Heart right ventricle (tissue), 16 donors: ENCODE measurements at regions not wholly inside any gene's neighbourhood (a gene's known extent, or its start where the extent isn't known, plus 50 kb on each side); places are given as distances from the start of the nearest gene placed in this dataset.

ENCODE experiments used
- ATAC-seq, 8 donors: fragments of 200-7000 bp; cut with Tn5 transposase; one replicate each; pipeline ENCODE4 v1.9.1; 2020; ENCODE audit warnings: mild to moderate bottlenecking in 8 of 8, moderate library complexity in 8 of 8, moderate number of reproducible peaks in 1 of 8
- DNase-seq, 2 donors: peaks; one replicate each; pipeline ENCODE4 v3.0.0-alpha.2; 2020
- H3K27ac ChIP-seq, 10 donors: fragments of 200-600 bp; sonication (generic) in 2 of 10; one replicate each; pipeline versions ENCODE4 v1.5.0 to v1.8.0; 2020 to 2022; ENCODE audit warnings: mild to moderate bottlenecking in 3 of 10
- H3K27me3 ChIP-seq, 7 donors: fragments of 200-600 bp; one replicate each; pipeline ENCODE4 v1.8.0; 2021 to 2022; ENCODE audit warnings: mild to moderate bottlenecking in 2 of 7
- H3K36me3 ChIP-seq, 9 donors: fragments of 200-600 bp; sonication (generic) in 1 of 9; one replicate each; pipeline versions ENCODE4 v1.5.0 to v1.8.0; 2020 to 2022; ENCODE audit warnings: mild to moderate bottlenecking in 2 of 9
- H3K4me1 ChIP-seq, 9 donors: fragments of 200-600 bp; sonication (generic) in 1 of 9; one replicate each; pipeline versions ENCODE4 v1.5.0 to v1.8.0; 2020 to 2022; ENCODE audit warnings: mild to moderate bottlenecking in 4 of 9
- H3K4me3 ChIP-seq, 10 donors: fragments of 200-600 bp; sonication (generic) in 2 of 10; one replicate each; pipeline versions ENCODE4 v1.5.0 to v1.8.0; 2020 to 2022; ENCODE audit warnings: mild to moderate bottlenecking in 7 of 10, moderate library complexity in 2 of 10
- H3K9me3 ChIP-seq, 11 donors: fragments of 200-600 bp in 10 of 11; sonication (generic) in 2 of 11; one replicate each; pipeline versions ENCODE4 v1.5.0 to v1.8.0; 2013 to 2022; ENCODE audit warnings: mild to moderate bottlenecking in 2 of 11, control low read depth in 1 of 11, moderate library complexity in 1 of 11
- WGBS, 2 donors: extraction: QIAGEN DNeasy Blood & Tissue Kit; methylation state at CpG; one replicate each; pipeline ENCODE4 v1.1.7; 2013; ENCODE audit warnings: inconsistent platforms in 1 of 2; 5-methylcytosine and 5-hydroxymethylcytosine counted together
- intact Hi-C, 10 donors: fragments of 100-400 bp; cut with DNase I; formaldehyde crosslinking; loops; one replicate each; pipeline versions ENCODE4 v1.11.1 to v1.14.2; 2022
- TF ChIP-seq, protein P1 (sequence below), 9 donors: fragments of 200-600 bp; sonication (generic) in 2 of 9; IDR thresholded peaks; one replicate each; pipeline versions ENCODE4 v1.5.0 to v1.8.0; 2021 to 2022; ENCODE audit warnings: antibody characterized with exemption in 9 of 9, mild to moderate bottlenecking in 5 of 9, moderate library complexity in 1 of 9
- donor health status: Arrhythmogenic right ventricular cardiomyopathy.
- donor health status: ischemic (EF 13 %, LVEDD 7.1; RV severe dilation, severe dysfunction).
- donor health status: healthy with polysubstance abuse.
- donor health status: DM: no; HTN: yes; CAD: no.
- donor health status: DM: no; HTN: no; CAD: no.
- donor health status: ischemic (EF 25% LVEDD 6.9; RV normal size, moderate dysfunction).
- donor health status: ischemic (EF 25% LVEDD 5.7; RV mildly dilated, moderate dysfunction).
- donor health status: healthy.
- donor health status: DM: yes; HTN: yes; CAD: no.
- donor health status: Ischemic cardiomyopathy.
- donor health status: ischemic (EF 35%, LVEDD 5.7; RV mildly dilated, moderate dysfunction).
- donor health status: nonischemic (EF 11% LVEDD 7.7; RV severe dilation, severe dysfunction).
- donor health status: DM: yes; HTN: yes; CAD: no.
- donor health status: PGD.
- donor health status: ischemic (EF 29% LVEDD 5.4; RV normal size, mild dysfunction).
- donor health status: nonischemic (EF 23%, LVEDD 6.1; RV moderate dilation, normal function).

DNA sequence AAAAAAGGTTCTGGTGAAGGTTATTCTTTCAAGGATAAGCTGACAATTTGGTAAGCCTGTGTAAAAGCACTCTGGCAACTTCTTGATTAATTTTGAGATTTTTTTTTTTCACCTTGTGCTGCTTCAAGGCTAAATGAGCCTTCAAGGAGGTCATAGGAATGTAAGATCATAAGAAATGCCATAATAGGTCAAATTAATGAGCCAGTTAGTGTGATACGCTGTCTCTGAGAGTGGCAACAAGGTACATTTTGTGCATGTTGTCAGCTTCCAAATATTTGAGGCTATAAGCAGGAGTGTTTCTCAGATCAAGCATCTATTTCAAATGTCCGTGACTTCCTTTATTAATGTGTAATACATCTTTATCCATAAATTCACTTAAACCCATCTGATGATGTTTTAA is 72.3 kb upstream of the CDH6 start:
- DNase-seq (no peak), ATAC-seq (no peak)
- 83 to 84% methylated on average over 2 of the region's 2 CpGs for WGBS, 2 donors
- H3K4me3 ChIP-seq: no peak overlapping the region
- H3K4me1 ChIP-seq: no peaks in the 10 kb centered on the region
- no peaks in the 10 kb centered on the region for H3K27me3 ChIP-seq
- H3K27ac ChIP-seq: no peak overlapping the region
- intact Hi-C loops: no loop called here
- TF ChIP-seq, protein P1, sequence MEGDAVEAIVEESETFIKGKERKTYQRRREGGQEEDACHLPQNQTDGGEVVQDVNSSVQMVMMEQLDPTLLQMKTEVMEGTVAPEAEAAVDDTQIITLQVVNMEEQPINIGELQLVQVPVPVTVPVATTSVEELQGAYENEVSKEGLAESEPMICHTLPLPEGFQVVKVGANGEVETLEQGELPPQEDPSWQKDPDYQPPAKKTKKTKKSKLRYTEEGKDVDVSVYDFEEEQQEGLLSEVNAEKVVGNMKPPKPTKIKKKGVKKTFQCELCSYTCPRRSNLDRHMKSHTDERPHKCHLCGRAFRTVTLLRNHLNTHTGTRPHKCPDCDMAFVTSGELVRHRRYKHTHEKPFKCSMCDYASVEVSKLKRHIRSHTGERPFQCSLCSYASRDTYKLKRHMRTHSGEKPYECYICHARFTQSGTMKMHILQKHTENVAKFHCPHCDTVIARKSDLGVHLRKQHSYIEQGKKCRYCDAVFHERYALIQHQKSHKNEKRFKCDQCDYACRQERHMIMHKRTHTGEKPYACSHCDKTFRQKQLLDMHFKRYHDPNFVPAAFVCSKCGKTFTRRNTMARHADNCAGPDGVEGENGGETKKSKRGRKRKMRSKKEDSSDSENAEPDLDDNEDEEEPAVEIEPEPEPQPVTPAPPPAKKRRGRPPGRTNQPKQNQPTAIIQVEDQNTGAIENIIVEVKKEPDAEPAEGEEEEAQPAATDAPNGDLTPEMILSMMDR (IDR thresholded peaks at IDR 0.05): no peak
- H3K9me3 ChIP-seq: peaks cover 0 to 2% (median 0%) of the 10 kb centered on the region in 11 donors
- H3K36me3 ChIP-seq: no peaks in the 10 kb centered on the region

DNA sequence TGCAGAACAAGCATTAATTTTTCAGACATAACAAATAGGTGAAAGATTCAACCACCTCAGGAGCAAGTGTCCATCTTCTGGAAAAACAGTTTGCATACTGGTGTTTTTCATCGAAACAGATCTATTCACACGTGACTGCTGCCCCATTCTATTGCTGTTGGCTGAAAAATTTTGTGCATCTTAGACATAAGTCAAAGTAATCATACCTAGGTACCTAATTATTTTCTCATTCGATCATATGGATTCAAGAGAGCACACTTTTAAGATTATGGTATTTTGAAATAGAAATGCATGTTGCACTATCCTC is 72.9 kb upstream of the CDH6 start:
- no peaks in the 10 kb centered on the region for H3K9me3 ChIP-seq
- intact Hi-C loops: no loop called here
- H3K27me3 ChIP-seq: no peaks in the 10 kb centered on the region
- no peaks in the 10 kb centered on the region for H3K36me3 ChIP-seq
- H3K4me3 ChIP-seq: no peak overlapping the region
- no peak for ATAC-seq
- H3K4me1 ChIP-seq: no peaks in the 10 kb centered on the region
- DNase-seq: no peak
- H3K27ac ChIP-seq: no peak overlapping the region
- 86 to 91% methylated on average over 3 of the region's 3 CpGs for whole genome bisulfite sequencing, 2 donors
- TF ChIP-seq, protein P1 (IDR thresholded peaks at IDR 0.05): no peak

DNA sequence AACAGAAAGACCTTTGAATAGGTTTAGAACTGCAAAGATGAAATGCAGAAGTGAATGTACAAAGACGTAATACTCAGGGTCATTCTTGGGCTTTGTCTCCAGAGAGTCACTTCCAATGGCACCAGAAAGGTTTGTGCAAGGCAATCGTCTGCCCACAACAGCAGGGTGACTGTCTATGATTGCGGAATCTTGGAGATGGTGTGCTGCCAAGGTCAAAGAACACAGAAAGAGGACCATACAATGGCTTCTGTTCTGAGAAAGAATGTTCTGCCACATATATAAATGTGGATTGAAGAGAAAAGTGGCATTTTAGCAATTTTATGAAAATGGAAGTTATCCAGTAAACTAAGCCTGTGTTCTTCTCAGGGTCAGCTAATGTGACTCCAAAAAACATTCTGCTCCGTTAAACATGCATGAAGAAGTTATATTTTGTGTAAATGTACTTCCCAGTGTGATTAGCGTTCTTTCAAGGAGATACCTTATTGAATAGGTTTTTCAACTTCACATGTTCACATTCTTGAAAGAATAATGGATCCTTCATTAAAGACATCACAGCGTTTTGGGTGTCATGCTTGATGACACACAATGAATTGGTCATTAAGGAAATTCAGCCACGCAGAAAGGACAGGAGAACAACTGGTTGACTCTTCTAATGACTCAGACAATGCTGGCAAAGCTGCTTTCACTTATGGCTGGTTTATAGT is 73.4 kb upstream of the CDH6 start:
- Histone ChIP-seq H3K36me3 (no peaks in the 10 kb centered on the region), H3K27ac (no peak overlapping the region), H3K27me3 (no peaks in the 10 kb centered on the region), H3K4me3 (no peak overlapping the region), H3K9me3 (no peaks in the 10 kb centered on the region), H3K4me1 (no peaks in the 10 kb centered on the region)
- TF ChIP-seq, protein P1 (IDR thresholded peaks at IDR 0.05): no peak
- DNase-seq (no peak), ATAC-seq (no peak)
- intact Hi-C loops: no loop called here
- 77 to 83% methylated on average over 7 of the region's 7 CpGs for WGBS, 2 donors

DNA sequence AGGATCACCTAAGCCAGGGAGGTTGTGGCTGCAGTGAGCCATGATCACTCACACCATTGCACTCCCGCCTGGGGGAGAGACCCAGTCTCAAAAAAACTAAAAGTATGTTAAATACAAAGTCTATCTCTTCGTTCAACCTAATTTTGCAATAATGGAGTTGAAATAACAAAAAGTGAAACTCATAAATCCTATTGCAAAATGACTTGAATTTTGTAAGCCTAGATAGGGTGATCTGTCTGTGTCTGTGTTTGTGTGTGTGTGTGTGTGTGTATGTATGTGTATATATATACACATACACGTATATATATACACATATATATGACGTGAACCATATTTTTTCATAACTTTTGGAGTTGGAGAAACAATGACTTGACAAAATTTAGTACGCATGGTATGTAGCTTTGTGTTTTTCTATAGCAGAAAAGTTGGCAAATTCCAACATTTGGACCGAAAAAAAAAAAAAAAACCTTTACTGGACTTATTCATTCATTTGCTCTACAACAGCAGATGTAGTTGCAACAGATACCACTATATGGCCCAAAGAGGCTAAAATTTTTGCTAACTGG is 76.9 kb upstream of the CDH6 start:
- ATAC-seq: no peak
- DNase-seq: no peak
- Histone ChIP-seq H3K27me3 (no peaks in the 10 kb centered on the region), H3K4me3 (no peak overlapping the region), H3K9me3 (no peaks in the 10 kb centered on the region), H3K36me3 (no peaks in the 10 kb centered on the region), H3K27ac (no peak overlapping the region), H3K4me1 (no peaks in the 10 kb centered on the region)
- 82 to 91% methylated on average over 6 of the region's 6 CpGs for WGBS, 2 donors
- intact Hi-C loops: no loop called here
- TF ChIP-seq, protein P1 (IDR thresholded peaks at IDR 0.05): no peak
